Hematopoietic multipotent progenitor cell treated with erythropoietin and hydrocortisone succinate and interleukin-3 and kit ligand, for 15 days (in vitro differentiated cells): ENCODE measurements at regions not wholly inside any gene's neighbourhood (a gene's known extent, or its start where the extent isn't known, plus 50 kb on each side); places are given as distances from the start of the nearest gene placed in this dataset.

Experiments
- DNase-seq: peaks from one replicate; pipeline ENCODE4 v3.0.0-alpha.2; 2015; ENCODE audit warnings: low spot score

- DNase-seq = no peak
Measured at GRCh38 chr13:50358231-50359040, 343.2 kb downstream of the KCNRG start.

- DNase-seq = no peak
Measured at GRCh38 chr13:50359041-50359367, 343.8 kb downstream of the KCNRG start.

- DNase-seq = no peak
Measured at GRCh38 chr13:50359779-50360178, 344.5 kb downstream of the KCNRG start.

GRCh38 chr13:50360637-50361036 lies 345.4 kb downstream of the KCNRG start:
- no peak for DNase-seq

GRCh38 chr13:50361282-50361681 lies 346.0 kb downstream of the KCNRG start:
- DNase-seq = no peak

GRCh38 chr13:50365408-50366391 lies 350.5 kb downstream of the KCNRG start:
- DNase-seq = no peak

GRCh38 chr13:50366488-50367174 lies 351.4 kb downstream of the KCNRG start:
- DNase-seq = no peak

GRCh38 chr13:50369646-50370045 lies 354.4 kb downstream of the KCNRG start:
- DNase-seq = no peak

- no peak for DNase-seq
Measured at GRCh38 chr13:50370303-50370950, 355.2 kb downstream of the KCNRG start.

GRCh38 chr13:50374517-50374916 lies 359.3 kb downstream of the KCNRG start:
- no peak for DNase-seq

GRCh38 chr13:50375792-50376191 lies 360.5 kb downstream of the KCNRG start:
- DNase-seq = no peak

- DNase-seq = no peak
Measured at GRCh38 chr13:50376895-50377575, 361.8 kb downstream of the KCNRG start.

GRCh38 chr13:50377726-50378270 lies 362.6 kb downstream of the KCNRG start:
- DNase-seq = no peak

GRCh38 chr13:50378509-50379044 lies 363.3 kb downstream of the KCNRG start:
- no peak for DNase-seq

- DNase-seq = no peak
Measured at GRCh38 chr13:50379584-50379983, 364.3 kb downstream of the KCNRG start.

GRCh38 chr13:50380905-50381304 lies 365.7 kb downstream of the KCNRG start:
- DNase-seq = no peak

- DNase-seq = no peak
Measured at GRCh38 chr13:50382511-50382910, 367.3 kb downstream of the KCNRG start.

- DNase-seq = no peak
Measured at GRCh38 chr13:50382951-50383350, 367.7 kb downstream of the KCNRG start.

- DNase-seq = no peak
Measured at GRCh38 chr13:50384724-50385123, 369.5 kb downstream of the KCNRG start.

- no peak for DNase-seq
Measured at GRCh38 chr13:50386541-50387050, 371.4 kb downstream of the KCNRG start.
